ENCODE measurements at regions not wholly inside any gene's neighbourhood (a gene's known extent, or its start where the extent isn't known, plus 50 kb on each side); places are given as distances from the start of the nearest gene placed in this dataset.
"Not testable (repeated sequence)": the region's sequence is repeated elsewhere in the genome, so short reads cannot be mapped to it uniquely, and the experiment has no call there.

DNA sequence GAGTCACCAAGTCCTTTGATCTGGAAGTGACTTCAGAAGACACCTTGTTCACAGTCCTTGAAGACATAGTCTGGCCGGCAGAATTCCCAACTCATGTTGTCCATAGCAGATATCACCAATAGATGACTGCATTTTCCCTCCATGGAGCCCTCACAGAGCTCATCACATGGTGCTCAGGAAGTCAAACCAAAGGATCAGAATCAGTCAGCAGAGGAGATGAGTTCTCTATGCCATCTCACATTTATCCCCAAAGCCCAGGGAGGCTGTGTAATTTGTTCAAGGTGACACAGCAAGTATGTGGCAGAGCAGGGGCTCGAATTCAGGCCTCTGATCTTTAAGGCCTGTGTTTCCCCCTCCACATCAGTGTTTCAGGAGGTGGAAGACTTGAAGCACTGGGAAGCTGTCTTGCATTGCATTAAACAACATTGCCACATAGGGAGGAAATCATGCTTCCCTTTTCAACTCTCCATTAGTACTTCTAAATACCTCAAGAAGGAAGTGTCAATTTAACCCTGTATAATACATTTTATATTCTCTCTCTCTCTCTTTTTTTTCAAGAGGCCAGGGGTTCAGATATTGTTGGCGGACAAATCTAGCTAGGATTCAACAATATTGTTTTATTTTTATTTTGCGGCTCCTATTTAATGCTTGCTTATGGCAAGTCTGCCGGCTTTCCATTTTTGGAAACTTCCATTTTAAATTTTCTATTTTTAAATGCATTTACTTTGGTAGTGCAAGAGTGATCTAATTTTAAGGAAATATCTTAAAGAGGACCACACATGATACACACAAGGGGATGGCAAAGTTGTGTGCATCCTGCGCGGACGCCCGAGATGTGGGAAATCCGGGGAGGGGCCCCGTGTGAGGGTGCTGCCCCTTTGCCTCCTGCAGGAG lies 61.9 kb downstream of the NPIPB5 start:
- DNase-seq = not testable (repeated sequence)

DNA sequence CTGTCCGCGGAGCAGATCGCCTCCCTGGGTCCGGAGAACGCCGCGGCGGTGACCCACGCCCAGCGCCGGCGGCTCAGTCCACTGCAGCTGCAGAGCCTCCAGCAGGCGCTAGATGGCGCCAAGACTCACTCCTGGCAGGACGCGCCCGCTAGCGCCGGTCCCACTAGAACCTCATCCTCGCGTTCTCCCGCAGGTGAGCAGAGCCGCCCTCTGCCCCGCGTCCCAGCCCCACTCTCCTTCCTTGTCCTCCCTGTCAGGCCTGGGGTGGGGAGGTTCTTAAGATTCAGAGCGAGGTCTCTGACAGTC lies 62.5 kb downstream of the NPIPB5 start:
- DNase-seq = not testable (repeated sequence)

DNA sequence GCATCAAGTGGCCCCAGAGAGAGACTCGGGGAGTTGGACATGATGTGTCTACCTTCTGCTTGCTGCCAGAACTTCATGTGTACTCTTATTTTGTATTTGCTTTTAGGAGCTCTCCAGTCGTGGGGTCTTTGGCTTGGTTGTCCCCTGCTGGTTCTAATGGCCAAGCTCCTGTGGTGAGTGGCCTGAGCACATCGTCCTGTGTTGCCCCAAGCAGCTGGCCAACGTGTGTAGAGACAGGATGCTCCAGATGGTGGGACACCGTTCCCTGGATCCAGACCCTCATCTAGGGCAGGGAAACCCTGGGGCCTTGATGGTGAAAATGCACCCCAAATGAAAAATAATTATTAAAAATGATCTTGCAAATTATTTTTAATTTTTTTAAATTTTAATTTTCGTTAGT lies 65.8 kb downstream of the NPIPB5 start:
- DNase-seq = not testable (repeated sequence)

DNA sequence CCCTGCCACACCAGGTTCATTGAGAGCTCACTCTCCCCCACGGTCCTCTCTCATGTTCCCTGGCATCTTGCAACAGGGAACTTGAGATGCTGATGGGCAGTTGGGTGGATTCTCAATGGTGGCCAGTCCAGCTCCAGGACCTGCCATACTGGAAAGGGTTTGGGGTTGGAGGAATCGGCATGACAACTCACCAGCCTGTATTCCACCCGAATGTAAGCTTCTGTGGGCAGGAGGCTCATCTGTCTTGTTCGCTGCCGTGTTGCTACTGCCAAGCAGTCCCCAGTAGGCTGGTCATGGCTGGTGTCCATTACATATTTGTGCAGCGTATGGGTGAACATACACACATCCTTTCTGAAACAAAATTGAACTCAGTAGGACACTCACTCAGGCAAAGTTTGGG lies 72.5 kb downstream of the NPIPB5 start:
- DNase-seq = not testable (repeated sequence)

DNA sequence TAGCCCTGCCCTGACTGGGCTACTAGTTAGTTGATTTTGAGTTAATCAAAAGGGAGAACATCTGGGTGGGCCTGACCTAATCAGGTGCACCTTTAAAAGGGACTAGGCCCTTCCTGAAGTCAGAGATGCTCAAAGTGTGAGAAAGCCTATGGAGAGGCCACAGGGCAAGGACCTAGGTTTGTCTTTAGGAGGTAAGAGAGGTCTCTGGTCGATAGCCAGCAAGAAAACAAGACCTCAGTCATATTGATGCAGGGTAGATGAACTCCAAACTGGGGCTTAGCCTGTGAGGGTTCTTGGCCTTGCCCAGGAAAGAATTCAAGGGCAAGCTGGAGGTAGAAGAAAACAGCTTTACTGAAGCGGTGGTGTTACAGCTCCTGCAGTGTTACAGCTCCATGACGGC lies 73.8 kb downstream of the NPIPB5 start:
- not testable (repeated sequence) for DNase-seq

DNA sequence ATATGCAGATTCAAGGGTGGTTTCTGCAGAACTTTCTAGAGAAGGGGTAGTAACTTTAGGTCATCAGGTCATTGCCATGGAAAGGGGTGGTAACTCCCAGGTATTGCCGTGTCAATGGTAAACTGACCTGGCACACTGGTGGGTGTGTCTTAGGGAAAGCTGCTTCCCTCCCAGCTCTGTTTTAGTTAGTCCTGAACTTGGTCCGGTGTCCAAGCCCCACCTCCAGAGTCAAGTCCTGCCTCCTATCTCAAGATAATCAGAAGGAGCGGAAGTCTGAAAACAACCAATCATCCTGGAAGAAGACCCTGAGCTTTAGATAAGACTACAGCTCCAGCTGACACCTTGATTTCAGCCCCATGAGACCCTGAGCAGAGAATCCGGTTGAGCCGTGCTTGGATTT lies 74.2 kb downstream of the NPIPB5 start:
- not testable (repeated sequence) for DNase-seq

DNA sequence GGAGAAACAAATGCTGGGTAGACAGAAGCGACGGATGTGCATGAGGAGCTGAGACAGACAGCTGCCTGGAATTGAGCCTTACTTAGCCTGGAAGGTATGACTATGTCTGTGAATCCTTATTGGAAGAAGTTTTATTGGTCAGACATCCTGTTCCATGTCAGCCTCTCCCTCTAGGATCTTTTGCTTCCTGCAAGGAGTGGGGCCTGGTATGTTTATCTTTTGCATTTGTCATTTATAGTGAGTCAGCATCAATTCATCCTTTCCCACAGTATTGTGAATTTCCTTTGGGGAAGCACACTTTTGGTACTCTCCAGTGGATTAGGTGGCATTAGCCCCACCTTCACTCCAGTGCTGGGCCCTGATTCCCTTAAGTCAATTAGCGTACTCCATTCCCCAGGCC lies 74.7 kb downstream of the NPIPB5 start:
- DNase-seq = not testable (repeated sequence)

DNA sequence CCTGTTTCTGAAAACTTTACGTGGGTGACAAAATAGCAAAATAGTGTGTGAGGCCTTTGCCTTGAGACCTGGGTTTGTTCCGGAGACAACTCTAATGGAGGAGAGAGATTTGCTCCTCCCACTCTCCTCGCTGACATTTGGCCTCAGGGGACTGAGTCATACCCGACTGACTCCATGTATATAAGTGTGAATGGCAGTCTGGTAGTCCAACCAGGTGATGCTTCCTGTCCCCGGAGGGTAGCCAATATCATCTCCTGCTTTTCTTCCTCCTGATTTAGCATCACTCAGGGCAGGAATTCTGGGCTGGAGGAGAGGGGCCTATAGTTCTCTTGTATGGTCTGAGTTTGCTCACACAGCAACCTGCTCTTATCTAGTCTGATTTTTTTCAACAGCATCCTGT lies 76.0 kb downstream of the NPIPB5 start:
- DNase-seq = not testable (repeated sequence)

DNA sequence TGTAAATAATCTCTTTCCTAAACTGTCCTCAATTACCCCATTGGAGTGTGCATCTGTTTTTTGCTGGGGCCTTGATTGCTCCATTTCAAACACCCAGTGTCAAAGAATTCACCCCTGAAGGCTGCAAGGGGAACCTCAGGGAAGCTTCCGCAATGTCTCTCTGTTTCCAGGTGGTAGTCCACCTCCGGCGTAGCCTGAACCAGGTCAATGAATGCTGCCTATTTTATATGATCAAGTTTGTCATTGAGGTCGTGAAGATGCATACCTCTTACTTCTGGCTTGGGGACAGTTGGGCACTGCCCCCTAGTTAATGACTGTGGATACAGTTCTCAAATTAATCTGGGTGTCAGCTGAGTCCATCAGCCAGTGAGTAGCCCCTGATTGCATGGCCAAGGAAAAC lies 79.1 kb downstream of the NPIPB5 start:
- not testable (repeated sequence) for DNase-seq

DNA sequence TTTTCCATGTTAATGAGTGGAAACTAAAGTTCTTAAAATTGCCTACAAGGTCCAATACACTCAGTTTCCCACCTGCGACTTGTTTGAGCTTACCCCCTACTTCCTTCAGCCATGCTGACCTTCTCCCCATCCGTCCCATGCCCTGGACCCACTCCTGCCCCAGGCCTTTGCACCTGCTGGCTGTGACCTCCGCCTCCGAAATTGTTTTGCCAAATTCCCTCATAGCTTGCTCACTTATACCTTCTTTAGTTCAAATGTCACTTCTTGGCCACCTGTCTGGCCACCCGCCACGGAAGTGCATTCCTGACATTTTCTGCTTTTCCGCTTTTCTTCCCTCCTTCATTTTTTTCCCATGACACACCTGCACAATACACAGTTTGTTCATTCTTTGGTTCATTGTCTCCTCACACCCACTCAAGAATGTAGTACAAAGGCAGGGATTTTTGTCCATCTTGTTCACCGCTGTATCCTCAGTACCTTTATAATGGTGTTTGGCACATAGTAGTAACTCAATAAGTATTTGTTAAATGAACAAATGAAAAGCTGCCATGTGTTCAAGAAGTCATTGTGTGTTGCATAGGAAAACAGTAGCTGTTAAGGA lies 85.9 kb downstream of the NPIPB5 start:
- DNase-seq = not testable (repeated sequence)

DNA sequence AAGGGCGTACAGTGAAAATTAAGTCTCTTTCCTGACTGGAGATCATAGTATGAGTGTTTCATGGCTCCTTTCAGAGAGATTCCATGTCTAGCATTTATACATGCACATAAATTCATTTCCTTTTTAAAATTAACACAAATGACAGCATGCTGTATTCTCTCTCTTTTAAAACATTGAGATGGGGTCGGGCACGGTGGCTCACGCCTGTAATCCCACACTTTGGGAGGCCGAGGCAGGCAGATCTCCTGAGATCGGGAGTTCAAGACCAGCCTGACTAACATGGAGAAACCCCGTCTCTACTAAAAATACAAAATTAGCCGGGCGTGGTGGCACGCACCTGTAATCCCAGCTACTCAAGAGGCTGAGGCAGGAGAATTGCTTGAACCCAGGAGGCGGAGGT lies 93.1 kb downstream of the NPIPB5 start:
- not testable (repeated sequence) for DNase-seq

DNA sequence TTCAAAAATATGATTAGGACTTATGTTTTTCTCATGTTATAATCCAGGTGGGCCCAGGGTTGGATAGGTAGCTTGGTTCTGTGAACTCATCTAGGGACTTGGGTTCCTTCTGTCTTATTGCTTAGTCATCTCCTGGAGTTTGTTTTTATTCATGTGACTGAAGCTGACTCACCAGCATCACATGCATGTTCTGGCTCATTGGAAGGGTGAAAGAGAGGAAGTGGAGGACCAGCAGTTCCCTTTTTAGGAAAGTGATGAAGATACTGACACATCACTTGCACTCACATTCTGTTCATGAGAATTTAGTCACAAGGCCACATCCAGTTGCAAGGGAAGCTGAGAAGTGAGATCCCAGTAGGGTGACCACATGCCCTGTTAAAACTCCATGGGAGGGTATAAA lies 95.9 kb downstream of the NPIPB5 start:
- DNase-seq = not testable (repeated sequence)

DNA sequence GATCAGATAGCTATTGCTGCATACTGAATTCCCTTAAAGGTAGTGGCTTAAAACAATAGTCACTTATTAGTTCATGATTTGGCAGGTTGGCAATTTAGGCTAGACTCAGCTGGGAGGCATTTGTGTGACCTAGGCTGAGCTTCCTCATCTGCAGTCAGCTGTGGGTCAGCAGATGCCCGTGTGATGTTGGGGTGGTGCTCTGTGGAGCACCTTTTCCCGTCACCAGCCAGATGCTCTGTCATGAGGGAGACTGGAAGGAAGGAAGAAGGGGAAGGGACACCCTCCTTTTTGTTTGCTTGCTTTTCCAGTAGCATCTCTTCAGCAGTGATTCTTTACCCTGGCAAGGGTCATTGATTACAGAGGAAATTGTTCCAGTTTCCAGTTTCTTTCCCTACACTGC lies 99.1 kb downstream of the NPIPB5 start:
- not testable (repeated sequence) for DNase-seq

DNA sequence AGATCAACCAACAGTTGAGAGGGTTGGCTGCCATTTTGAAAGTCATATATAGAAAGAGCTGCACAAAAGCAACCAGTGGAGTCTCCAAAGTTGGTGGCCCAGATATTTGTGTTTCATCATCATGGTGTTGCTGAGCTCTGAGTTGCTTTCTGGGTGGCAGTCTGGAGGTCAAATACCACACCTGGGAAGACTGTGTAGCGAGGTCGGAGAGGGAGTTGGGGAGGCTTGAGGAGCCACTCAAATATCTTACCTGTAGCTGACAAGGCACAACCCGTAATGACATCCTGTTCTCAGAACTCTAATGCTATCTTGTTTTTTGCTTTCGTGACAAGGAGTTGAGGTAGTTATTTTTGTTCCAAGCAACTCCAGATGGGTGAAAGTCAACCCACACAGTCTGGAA lies 100.4 kb downstream of the NPIPB5 start:
- not testable (repeated sequence) for DNase-seq

DNA sequence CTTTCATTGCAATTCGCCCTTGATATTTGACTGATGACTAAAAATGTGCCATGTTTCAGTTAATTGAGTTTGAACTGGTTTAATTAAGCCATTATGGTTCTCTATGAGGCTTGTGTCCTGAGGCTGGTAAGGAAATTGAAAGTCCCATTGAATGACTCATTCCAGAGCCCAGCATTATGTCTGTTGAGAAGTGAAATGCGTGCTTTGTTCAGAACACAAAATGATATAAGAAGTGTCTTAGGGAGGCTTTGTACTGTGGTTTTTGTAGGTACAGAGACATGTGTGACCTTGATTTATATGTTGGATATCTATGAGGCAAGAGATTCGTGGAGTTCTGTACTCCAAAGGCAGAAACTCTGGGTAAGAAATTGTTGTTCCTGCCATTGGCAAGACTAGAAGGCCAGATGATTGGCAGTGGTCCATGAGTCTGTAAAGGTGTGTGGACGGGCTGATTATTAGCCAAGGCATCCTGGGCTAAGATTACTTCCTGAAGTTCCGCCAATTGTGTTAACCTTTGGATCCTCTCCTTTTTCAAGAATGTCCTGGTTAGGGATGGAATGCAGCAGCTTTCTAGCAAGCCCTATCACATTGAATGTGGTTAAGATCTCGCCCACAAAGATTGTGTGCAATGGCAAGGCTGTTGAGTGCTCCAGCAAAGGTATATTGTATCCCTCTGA lies 103.7 kb downstream of the NPIPB5 start:
- DNase-seq = no peak

DNA sequence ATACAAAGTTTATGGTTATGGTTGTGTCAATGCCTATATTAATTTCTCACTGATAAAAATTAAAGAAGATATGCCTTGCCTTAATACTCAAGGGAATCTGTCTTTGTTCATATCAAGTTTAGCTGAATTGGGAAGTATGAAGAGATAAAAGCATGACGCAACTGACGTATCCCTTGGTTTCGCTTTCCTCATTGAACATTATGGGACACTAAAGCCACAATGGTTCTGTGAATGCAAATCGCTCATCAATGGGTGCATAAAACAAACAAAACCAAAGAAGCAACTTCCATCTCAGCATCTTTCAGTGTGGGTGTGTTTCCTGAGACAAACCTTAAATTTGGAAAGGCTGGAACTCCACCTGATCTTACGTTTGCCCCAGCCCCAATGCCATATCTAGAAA lies 108.2 kb downstream of the NPIPB5 start:
- no peak for DNase-seq

DNA sequence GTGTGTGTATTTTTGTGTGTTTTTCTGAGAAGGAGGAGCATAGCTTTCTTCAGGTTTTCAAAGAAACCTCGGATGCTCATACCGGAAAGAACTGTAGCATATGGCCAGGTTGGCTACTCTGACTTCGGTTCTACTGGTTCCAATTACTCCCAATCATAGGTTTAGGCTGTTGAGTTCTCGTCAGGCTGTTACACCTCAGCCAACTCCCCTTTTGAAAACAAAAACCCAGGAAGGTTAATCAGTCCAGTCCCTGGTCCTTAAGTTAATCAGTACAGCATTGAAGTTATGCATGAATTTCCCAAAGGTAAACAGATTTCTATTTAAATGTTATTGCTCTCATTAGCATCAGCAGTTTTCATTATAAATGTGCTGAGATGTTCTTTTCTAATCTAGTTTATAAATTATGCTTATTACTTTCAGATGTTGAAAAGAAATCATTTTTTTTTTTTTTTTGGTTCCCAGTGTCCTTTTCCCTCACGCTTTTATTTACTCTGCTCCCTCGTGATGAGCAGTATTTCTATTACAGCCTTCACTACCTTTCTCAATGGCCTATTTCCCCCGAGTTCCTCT lies 111.0 kb downstream of the NPIPB5 start:
- DNase-seq = no peak

DNA sequence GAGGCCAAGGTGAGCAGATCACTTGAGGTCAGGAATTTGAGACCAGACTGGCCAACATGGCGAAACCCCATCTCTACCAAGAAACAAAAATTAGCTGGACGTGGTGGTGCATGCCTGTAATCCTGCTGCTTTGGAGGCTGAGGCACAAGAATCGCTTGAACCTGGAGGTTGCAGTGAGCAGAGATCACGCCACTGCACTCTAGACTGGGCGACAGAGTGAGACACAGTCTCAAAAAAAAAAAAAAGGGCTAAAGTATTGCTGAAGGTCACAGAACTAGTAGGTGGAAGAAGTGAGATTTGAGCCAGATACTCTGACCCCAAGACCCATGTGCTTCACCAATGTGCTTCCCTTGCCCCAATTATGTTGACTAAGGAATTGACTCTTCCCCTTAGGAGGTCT lies 112.0 kb downstream of the NPIPB5 start:
- DNase-seq = no peak

DNA sequence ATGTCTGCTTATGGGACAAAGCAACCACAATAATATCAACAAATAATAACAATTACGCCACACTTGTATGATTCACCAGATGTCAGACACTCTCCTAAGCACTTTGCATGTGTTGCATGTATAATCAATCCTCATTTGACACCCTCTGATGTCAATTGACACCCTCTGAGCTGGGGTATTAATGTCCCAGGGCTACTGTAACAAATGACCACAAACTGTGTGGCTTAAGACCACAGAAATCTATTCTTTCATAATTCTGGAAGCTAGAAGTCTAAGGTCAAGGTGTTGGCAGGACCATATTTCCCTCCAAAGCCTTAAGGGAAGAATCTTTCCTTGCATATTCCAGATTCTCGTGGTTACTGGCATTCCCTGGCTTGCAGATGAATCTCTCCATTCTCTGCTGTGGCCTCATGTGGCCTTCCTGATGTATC lies 112.7 kb downstream of the NPIPB5 start:
- DNase-seq = no peak

DNA sequence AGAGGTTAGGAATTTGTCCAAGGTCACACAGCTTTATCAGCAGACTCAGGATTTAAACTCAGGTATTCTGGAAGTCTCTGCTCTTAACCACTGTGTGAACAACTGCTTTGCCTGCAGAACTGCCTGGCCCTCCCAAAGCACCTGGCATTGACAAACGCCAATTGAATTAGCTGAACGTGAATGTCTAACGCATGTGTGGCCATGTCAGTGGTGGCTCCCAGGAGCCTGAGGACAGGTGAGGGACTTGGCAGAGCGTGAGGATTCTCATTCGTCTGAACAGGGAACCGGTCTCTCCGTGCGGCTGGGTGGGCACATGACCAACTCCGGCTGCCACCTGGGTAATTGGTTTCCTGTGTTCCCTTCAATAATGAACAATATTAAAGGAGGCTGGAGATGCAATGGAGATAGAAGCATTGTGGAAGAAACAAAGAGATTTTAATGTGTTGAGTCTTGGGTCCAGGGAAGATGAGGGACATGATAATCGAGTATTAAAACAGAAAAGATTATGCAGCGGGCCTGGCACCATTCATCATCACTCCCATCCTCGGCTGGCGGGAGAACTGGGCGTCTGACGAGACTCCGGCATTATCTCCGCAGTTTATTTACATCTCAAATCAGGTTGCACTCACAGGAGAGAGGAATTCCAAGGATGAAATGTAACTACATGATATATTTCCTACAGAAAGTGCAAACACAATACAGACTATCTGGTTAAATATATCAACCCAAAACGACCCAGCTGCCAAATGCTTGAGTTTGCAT lies 113.5 kb downstream of the NPIPB5 start:
- no peak for DNase-seq

DNA sequence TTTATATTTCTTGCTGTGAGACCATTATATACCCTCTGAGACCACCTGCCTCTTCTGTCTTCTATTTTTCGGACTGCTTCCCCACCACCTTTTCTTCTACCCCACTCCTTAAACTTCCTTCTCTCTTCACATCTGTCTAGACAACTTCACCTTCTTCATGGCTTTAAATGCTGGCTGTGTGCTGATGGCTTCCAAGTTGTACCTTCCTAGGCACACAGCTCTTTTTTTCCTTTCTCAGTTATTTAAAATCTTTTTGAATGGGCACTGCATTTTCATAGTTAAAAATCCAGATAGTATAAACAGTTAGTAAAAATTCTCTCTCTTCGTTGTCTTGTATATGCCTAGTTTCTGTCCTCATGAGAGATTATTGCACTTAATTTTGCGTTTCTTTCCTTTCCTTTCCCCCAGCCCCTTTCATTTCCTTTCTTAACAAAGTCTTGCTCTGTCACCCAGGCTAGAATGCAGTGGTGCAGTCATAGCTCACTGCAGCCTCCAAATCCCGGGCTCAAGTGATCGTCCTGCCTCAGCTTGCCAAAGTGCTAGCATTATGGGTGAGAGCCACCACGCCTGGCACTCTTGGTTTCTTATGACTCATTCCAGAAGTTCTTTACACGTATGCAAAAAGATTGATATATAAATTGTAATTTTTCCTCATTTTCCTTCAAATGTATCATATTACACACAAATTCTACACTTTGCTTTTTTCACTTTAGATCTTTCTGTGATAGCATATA lies 114.3 kb downstream of the NPIPB5 start:
- no peak for DNase-seq

DNA sequence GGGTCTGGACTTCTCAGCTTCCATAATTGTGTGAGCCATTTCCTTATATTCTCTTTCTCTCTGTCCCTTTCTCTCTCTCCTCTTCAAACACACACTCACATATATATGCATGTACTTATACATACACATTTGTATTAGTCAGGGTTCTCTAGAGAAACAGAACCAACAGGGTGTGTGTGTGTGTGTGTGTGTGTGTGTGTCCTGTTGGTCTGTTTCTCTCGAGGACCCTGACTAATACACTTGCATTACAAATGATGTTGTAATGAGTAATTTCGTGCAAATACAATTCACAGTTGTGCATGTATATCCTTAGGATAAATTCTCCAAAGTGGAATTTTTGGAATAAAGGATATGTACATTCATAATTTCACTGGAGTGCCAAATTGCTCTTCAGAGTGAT lies 115.3 kb downstream of the NPIPB5 start:
- no peak for DNase-seq
